ENCODE measurements at regions not wholly inside any gene's neighbourhood (a gene's known extent, or its start where the extent isn't known, plus 50 kb on each side); places are given as distances from the start of the nearest gene placed in this dataset.

DNA sequence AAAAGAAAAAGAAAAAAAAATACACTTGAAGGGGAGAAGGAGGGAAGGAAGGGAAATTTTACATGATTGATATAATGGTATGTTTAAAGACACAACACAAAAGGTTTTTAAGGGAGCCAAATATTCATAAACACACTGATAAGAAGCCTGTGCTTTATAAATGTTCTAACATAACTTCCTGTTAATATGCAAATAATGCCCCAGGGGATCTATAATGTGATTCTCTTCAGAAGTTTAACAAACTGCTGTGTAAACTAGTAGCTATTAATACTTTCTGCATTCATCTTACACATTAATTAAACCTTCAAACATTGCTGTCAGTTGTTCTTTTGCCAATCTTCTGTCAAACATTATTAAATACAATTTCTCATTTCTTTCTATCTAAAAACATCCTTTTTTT, 231.6 kb downstream of the TJP1 start:
- H3K9me3 ChIP-seq (ENCODE audit: insufficient read depth, low read depth, low read length) = no peaks in the 10 kb centered on the region
- H3K18ac ChIP-seq (ENCODE audit: low read length) = no peak overlapping the region
- H3K4me2 ChIP-seq (ENCODE audit: low read length) = no peak overlapping the region
- H3K4me1 ChIP-seq (ENCODE audit: control insufficient read depth in 1 of 2, insufficient read depth in 2 of 2, low read length in 2 of 2) = no peaks in the 10 kb centered on the region
- no peak overlapping the region for H4K8ac ChIP-seq (ENCODE audit: low read depth, low read length)
- no peaks in the 10 kb centered on the region for H3K27me3 ChIP-seq (ENCODE audit: insufficient read depth, low read length)
- no peak overlapping the region for H3K4ac ChIP-seq (ENCODE audit: low read depth, low read length)
- no peaks in the 10 kb centered on the region for H3K79me2 ChIP-seq (ENCODE audit: control insufficient read depth, insufficient read depth, low read length, poor library complexity)
- no peak overlapping the region for H3K27ac ChIP-seq (ENCODE audit: low read depth, low read length)
- no peak overlapping the region for H4K91ac ChIP-seq (ENCODE audit: low read depth, low read length)
- H3K36me3 ChIP-seq (ENCODE audit: control insufficient read depth in 1 of 2, insufficient read depth in 2 of 2, low read length in 2 of 2) = no peaks in the 10 kb centered on the region
- no peak overlapping the region for H3K23ac ChIP-seq (ENCODE audit: low read length)
- no peak overlapping the region for H4K12ac ChIP-seq (ENCODE audit: low read depth, low read length)
- H2BK12ac ChIP-seq (ENCODE audit: low read length) = no peak overlapping the region
- no peak overlapping the region for H2AFZ ChIP-seq (ENCODE audit: insufficient read depth, low read length, poor library complexity)
- no peak overlapping the region for H2AK5ac ChIP-seq (ENCODE audit: low read length)
- H3K14ac ChIP-seq (ENCODE audit: low read length) = no peak overlapping the region
- no peak overlapping the region for H3K4me3 ChIP-seq (ENCODE audit: low read depth, low read length)
- no peaks in the 10 kb centered on the region for H3K79me1 ChIP-seq (ENCODE audit: low read length)
- H3K9ac ChIP-seq (ENCODE audit: low read length) = no peak overlapping the region
- no peak overlapping the region for H2BK5ac ChIP-seq (ENCODE audit: low read depth, low read length, poor library complexity)
- no peak for DNase-seq
- H2BK120ac ChIP-seq (ENCODE audit: insufficient read depth, low read length, poor library complexity) = no peak overlapping the region

DNA sequence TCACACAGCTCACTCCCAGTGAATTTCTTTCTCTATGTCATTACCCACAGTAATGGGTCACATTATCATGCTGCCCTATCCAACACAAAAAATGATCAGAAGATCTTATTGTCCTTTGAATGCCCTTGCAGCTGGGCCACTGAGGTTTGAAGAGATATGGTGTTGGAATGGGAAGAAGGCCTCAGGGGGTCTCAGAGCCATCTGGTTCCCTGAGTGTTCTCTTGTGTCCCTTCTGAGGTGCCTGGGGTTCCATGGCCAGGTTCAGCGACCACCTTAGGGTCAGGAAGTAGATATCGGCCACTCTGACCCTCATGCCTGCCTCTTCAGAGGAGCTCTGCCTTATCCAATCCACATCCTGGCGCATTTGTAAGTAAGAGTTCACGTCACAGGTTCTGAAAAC, 232.3 kb downstream of the TJP1 start:
- H2BK12ac ChIP-seq (ENCODE audit: low read length) = no peak overlapping the region
- no peak overlapping the region for H3K18ac ChIP-seq (ENCODE audit: low read length)
- no peak overlapping the region for H2AK5ac ChIP-seq (ENCODE audit: low read length)
- H3K4me3 ChIP-seq (ENCODE audit: low read depth, low read length) = no peak overlapping the region
- no peaks in the 10 kb centered on the region for H3K79me1 ChIP-seq (ENCODE audit: low read length)
- H3K79me2 ChIP-seq (ENCODE audit: control insufficient read depth, insufficient read depth, low read length, poor library complexity) = no peaks in the 10 kb centered on the region
- H3K14ac ChIP-seq (ENCODE audit: low read length) = no peak overlapping the region
- no peak overlapping the region for H3K27ac ChIP-seq (ENCODE audit: low read depth, low read length)
- no peak overlapping the region for H4K12ac ChIP-seq (ENCODE audit: low read depth, low read length)
- H3K27me3 ChIP-seq (ENCODE audit: insufficient read depth, low read length) = no peaks in the 10 kb centered on the region
- H2BK120ac ChIP-seq (ENCODE audit: insufficient read depth, low read length, poor library complexity) = no peak overlapping the region
- no peak overlapping the region for H3K4me2 ChIP-seq (ENCODE audit: low read length)
- no peak overlapping the region for H4K91ac ChIP-seq (ENCODE audit: low read depth, low read length)
- no peak overlapping the region for H3K23ac ChIP-seq (ENCODE audit: low read length)
- no peak overlapping the region for H2AFZ ChIP-seq (ENCODE audit: insufficient read depth, low read length, poor library complexity)
- no peaks in the 10 kb centered on the region for H3K36me3 ChIP-seq (ENCODE audit: control insufficient read depth in 1 of 2, insufficient read depth in 2 of 2, low read length in 2 of 2)
- DNase-seq = no peak
- no peaks in the 10 kb centered on the region for H3K9me3 ChIP-seq (ENCODE audit: insufficient read depth, low read depth, low read length)
- H2BK5ac ChIP-seq (ENCODE audit: low read depth, low read length, poor library complexity) = no peak overlapping the region
- no peak overlapping the region for H3K4ac ChIP-seq (ENCODE audit: low read depth, low read length)
- no peaks in the 10 kb centered on the region for H3K4me1 ChIP-seq (ENCODE audit: control insufficient read depth in 1 of 2, insufficient read depth in 2 of 2, low read length in 2 of 2)
- H3K9ac ChIP-seq (ENCODE audit: low read length) = no peak overlapping the region
- WGBS (ENCODE audit: extremely low coverage, insufficient coverage, insufficient read length) = no CpG with 5 or more reads among the region's 4 CpGs
- H4K8ac ChIP-seq (ENCODE audit: low read depth, low read length) = no peak overlapping the region

DNA sequence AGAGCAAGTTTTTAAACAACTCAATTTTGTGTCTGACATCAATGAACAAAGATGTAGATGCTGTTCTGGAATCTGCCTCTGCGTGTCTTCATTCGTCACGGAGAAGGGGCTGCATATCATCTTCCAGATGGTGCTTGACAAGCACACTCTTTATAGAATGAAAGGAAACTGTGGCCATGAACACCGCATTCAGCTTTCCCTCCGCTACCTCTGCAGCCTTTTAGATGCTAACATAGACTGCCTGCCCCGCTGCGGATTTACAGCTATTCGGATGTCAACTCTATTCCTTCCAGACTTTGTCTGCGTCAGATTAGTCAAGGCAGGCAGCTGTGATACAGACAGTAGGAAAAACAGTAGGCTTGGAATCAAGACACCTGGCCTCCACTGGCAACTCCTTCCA, 232.9 kb downstream of the TJP1 start:
- no CpG with 5 or more reads among the region's 9 CpGs for WGBS (ENCODE audit: extremely low coverage, insufficient coverage, insufficient read length)
- no peak overlapping the region for H3K9ac ChIP-seq (ENCODE audit: low read length)
- H3K4me1 ChIP-seq (ENCODE audit: control insufficient read depth in 1 of 2, insufficient read depth in 2 of 2, low read length in 2 of 2) = no peaks in the 10 kb centered on the region
- no peak overlapping the region for H4K8ac ChIP-seq (ENCODE audit: low read depth, low read length)
- DNase-seq = no peak
- no peak overlapping the region for H3K4me2 ChIP-seq (ENCODE audit: low read length)
- H4K91ac ChIP-seq (ENCODE audit: low read depth, low read length) = no peak overlapping the region
- no peak overlapping the region for H2AFZ ChIP-seq (ENCODE audit: insufficient read depth, low read length, poor library complexity)
- no peak overlapping the region for H2BK12ac ChIP-seq (ENCODE audit: low read length)
- H3K27me3 ChIP-seq (ENCODE audit: insufficient read depth, low read length) = no peaks in the 10 kb centered on the region
- H2BK120ac ChIP-seq (ENCODE audit: insufficient read depth, low read length, poor library complexity) = no peak overlapping the region
- no peak overlapping the region for H4K12ac ChIP-seq (ENCODE audit: low read depth, low read length)
- H3K4ac ChIP-seq (ENCODE audit: low read depth, low read length) = no peak overlapping the region
- no peak overlapping the region for H3K18ac ChIP-seq (ENCODE audit: low read length)
- no peak overlapping the region for H3K27ac ChIP-seq (ENCODE audit: low read depth, low read length)
- no peak overlapping the region for H3K23ac ChIP-seq (ENCODE audit: low read length)
- no peak overlapping the region for H2BK5ac ChIP-seq (ENCODE audit: low read depth, low read length, poor library complexity)
- H3K79me1 ChIP-seq (ENCODE audit: low read length) = no peaks in the 10 kb centered on the region
- no peaks in the 10 kb centered on the region for H3K79me2 ChIP-seq (ENCODE audit: control insufficient read depth, insufficient read depth, low read length, poor library complexity)
- H2AK5ac ChIP-seq (ENCODE audit: low read length) = no peak overlapping the region
- no peak overlapping the region for H3K4me3 ChIP-seq (ENCODE audit: low read depth, low read length)
- H3K14ac ChIP-seq (ENCODE audit: low read length) = no peak overlapping the region
- no peaks in the 10 kb centered on the region for H3K36me3 ChIP-seq (ENCODE audit: control insufficient read depth in 1 of 2, insufficient read depth in 2 of 2, low read length in 2 of 2)
- no peaks in the 10 kb centered on the region for H3K9me3 ChIP-seq (ENCODE audit: insufficient read depth, low read depth, low read length)

DNA sequence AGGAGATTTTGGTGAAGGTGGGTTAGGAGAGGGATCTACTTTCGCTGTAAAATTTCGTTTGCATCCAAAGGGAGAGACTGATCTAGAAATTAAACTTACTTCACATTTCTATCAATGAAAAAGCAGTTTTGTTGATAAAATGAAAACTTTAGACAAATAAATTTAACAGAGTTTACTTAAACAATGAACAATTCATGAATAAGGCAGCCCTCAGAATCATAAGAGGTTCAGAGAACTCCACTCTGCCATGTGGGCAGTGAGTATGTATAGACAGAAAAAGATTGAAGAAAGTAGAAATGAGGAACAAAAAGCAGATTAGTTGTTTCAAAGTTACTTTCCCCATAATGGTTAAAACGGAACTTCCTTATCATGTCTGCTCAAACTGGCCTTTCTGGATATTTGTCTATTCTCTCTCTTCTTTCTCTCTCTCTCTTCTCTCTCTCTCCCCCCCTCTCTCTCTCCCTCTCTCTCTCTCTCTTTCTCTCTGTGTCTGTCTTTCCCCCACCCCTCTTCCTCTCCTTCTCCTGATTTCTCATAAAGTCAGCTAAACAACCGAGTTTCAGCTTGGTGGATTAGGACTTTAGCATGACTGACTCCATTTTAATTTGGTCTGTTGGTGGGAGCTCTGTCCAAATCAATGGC, 248.9 kb downstream of the TJP1 start:
- no peak overlapping the region for H4K8ac ChIP-seq (ENCODE audit: low read depth, low read length)
- H3K79me2 ChIP-seq (ENCODE audit: control insufficient read depth, insufficient read depth, low read length, poor library complexity) = no peaks in the 10 kb centered on the region
- no peak overlapping the region for H3K23ac ChIP-seq (ENCODE audit: low read length)
- no peak overlapping the region for H2BK120ac ChIP-seq (ENCODE audit: insufficient read depth, low read length, poor library complexity)
- no peak overlapping the region for H3K18ac ChIP-seq (ENCODE audit: low read length)
- H3K9ac ChIP-seq (ENCODE audit: low read length) = no peak overlapping the region
- peaks cover 2 to 3% of the 10 kb centered on the region in 2 experiments for H3K4me1 ChIP-seq (ENCODE audit: control insufficient read depth in 1 of 2, insufficient read depth in 2 of 2, low read length in 2 of 2)
- no CpG with 5 or more reads among the region's 4 CpGs for WGBS (ENCODE audit: extremely low coverage, insufficient coverage, insufficient read length)
- H2AFZ ChIP-seq (ENCODE audit: insufficient read depth, low read length, poor library complexity) = no peak overlapping the region
- no peak overlapping the region for H4K91ac ChIP-seq (ENCODE audit: low read depth, low read length)
- no peaks in the 10 kb centered on the region for H3K79me1 ChIP-seq (ENCODE audit: low read length)
- no peak overlapping the region for H4K12ac ChIP-seq (ENCODE audit: low read depth, low read length)
- H3K14ac ChIP-seq (ENCODE audit: low read length) = no peak overlapping the region
- H3K27me3 ChIP-seq (ENCODE audit: insufficient read depth, low read length) = peaks cover 24% of the 10 kb centered on the region
- H2BK12ac ChIP-seq (ENCODE audit: low read length) = no peak overlapping the region
- DNase-seq = no peak
- H3K4me2 ChIP-seq (ENCODE audit: low read length) = no peak overlapping the region
- no peak overlapping the region for H3K27ac ChIP-seq (ENCODE audit: low read depth, low read length)
- no peak overlapping the region for H3K4me3 ChIP-seq (ENCODE audit: low read depth, low read length)
- peaks cover 5% of the 10 kb centered on the region for H3K9me3 ChIP-seq (ENCODE audit: insufficient read depth, low read depth, low read length)
- H3K4ac ChIP-seq (ENCODE audit: low read depth, low read length) = no peak overlapping the region
- no peak overlapping the region for H2BK5ac ChIP-seq (ENCODE audit: low read depth, low read length, poor library complexity)
- H3K36me3 ChIP-seq (ENCODE audit: control insufficient read depth in 1 of 2, insufficient read depth in 2 of 2, low read length in 2 of 2) = no peaks in the 10 kb centered on the region
- H2AK5ac ChIP-seq (ENCODE audit: low read length) = no peak overlapping the region
